GM12874 (cell line): ENCODE measurements at regions not wholly inside any gene's neighbourhood (a gene's known extent, or its start where the extent isn't known, plus 50 kb on each side); places are given as distances from the start of the nearest gene placed in this dataset.

Experiments
- TF ChIP-seq, protein P1 (sequence below): IDR thresholded peaks from 2 replicates; pipeline ENCODE4 v1.5.1; 2011; ENCODE audit warnings: low read depth, mild to moderate bottlenecking, control low read depth, low read length, moderate library complexity; ENCODE audit not compliant: insufficient read depth

DNA sequence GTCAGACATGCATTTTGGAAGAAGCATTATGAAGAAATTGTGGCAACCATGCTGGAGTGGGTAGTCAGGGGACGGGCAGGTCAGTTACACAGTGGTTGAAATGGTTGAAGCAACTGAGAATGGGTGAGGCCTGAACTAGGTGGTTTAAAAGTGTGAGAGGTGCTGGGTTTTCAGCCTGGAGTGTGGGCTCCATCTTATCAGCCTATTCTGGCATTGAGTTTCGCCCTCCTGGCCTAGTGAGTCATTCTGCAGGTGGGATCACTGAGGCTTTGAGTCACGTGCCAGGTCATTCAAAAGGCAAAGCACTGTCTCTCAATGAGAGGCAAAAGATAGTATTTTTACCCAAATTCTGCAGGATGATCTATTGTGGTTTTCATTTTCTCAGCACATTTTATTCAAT is 181.9 kb upstream of the CHD6 start:
- TF ChIP-seq, protein P1, sequence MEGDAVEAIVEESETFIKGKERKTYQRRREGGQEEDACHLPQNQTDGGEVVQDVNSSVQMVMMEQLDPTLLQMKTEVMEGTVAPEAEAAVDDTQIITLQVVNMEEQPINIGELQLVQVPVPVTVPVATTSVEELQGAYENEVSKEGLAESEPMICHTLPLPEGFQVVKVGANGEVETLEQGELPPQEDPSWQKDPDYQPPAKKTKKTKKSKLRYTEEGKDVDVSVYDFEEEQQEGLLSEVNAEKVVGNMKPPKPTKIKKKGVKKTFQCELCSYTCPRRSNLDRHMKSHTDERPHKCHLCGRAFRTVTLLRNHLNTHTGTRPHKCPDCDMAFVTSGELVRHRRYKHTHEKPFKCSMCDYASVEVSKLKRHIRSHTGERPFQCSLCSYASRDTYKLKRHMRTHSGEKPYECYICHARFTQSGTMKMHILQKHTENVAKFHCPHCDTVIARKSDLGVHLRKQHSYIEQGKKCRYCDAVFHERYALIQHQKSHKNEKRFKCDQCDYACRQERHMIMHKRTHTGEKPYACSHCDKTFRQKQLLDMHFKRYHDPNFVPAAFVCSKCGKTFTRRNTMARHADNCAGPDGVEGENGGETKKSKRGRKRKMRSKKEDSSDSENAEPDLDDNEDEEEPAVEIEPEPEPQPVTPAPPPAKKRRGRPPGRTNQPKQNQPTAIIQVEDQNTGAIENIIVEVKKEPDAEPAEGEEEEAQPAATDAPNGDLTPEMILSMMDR: no peak

DNA sequence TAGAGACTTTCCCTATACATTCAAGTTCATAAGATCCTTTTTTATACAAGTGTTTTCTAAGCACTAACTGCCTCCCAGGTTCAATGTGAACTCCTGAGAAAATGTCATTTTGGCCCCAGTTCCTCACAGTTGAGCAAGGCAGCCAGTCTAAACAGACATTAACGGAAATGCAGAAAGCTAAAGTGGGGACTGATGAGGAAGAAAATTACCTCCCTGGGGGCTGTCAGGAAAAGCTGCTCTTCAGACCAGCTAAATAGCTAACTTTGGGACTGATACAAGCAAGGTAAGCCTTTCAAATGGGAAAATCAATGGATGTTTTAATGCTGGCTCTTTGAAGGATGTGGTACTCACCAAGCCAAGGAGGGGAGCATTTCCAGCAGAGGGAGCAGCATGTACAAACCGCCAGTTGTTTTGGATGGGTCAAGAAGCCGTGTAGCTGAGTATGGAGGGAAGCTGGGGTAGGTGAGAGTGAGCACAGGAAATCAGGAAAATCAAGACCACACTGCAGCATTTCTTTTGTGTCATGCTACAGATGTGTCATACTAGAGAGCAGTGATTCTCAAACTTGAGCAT is 180.8 kb upstream of the CHD6 start:
- TF ChIP-seq, protein P1: no peak

DNA sequence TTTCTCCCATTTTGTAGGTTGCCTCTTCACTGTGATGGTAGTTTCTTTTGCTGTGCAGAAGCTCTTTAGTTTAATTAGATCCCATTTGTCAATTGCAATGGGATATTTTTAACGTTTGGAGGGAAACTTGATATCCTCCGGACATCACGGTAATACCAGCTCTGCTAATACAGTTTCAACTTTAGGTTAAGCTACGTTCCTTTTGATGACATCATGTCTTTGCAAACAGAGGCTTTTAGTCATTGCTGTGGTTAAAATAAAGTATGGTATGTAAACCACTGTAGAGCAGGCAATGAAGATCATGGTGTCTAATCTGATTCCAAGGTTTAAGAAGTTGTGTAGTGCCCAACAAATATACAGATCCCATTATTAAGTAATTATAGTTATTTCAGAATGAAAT is 168.0 kb upstream of the CHD6 start:
- TF ChIP-seq, protein P1: no peak

DNA sequence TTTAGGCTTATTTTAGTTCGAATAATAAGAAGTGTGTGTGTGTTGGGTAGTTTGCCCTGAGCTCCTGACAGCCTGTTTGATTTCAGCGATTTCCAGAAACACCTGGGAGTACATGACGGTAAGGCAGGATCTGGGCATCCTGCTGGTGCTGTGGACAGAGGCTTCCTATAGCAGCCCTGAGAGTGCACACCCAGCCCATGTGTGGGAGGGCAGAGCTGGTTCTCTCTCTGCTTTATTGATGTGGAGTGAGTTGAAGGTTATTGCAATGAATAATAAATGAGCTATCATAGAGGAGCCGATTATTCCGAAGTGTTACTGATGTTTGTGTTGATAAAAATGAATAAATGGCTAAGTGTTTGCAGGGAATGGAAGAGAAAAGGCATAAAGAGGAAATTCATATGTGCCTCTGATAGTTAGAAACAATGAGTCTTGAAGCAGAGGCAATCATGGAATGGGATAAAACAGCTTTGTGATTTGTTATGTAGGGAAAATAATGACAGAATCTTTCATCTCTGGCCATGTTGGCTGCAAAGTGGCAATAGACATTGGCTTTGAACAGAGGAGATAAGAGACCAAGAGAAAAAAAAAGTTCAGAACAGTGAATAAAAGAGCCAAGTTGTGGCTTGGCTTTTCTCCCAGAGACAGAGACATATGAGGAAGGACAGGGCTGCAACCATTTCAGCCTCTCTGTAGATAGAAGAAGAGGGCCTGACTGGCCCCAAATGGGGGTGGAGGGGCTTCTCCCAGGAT is 166.2 kb upstream of the CHD6 start:
- TF ChIP-seq, protein P1: no peak

DNA sequence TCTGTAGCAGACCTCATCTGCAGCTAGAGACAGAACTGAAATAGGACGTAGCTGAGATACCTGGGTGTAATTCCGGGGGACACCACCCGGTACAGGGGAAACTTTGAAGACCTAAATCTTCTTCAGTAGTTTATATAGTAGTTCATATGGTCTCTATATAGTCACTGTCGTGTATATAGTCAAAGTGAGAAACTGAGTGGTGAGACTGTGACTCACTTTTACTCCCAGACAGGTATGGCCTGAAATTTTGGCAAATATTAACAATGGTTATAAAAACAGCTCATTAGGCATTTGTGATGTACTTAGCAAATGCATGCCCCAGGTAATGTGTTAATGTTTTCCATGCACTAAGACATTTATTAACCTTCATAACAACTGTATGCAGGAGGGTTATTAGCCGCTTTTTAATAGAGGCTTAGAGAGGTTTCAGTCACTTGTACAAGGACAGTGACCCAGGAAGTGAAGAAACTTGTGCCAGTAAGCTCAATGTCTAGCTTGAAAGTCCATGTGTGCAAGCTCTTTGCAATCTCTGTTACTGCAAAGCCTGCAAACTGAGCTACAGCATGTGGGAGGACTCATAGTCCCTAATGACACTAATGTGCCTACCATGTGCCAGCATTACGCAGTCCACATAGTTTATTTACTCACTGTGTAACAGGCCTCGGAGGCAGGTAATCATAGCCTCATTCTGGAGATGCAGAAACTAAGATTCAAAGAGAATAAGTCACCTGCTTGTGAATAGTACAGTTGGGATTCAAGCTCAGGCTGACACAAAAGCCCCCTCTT is 165.4 kb upstream of the CHD6 start:
- TF ChIP-seq, protein P1: no peak

DNA sequence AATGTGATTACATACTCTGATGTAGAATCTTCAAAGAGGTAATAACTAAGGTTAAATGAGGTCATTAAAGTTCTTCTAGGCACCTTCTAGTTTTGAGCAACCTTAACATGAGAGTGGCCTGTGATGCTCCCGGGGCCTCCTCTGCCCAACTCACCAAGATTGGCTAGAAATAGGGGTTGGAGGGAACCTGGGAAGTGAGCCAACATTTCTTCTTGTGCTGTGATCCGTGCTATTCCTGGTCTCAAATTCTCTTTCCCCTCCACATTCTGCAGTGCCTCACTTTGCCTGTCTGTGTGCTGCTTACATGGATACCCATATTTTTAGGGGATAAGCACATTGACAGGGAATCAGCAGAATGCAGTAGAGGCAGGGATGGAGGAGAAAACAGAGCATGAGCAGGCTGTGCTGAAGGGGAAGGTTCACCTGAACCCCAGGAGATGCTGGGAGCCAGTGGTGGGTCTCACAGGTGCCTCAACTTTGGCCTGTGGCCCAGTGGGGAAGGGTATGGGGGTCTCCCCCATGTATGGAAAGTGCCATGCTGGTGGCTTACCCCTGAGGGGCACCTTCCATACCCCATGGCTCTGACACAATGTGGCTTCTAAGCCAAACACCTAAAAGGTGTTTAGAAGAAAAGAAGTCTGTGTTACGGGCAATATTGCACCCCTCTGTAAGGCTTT is 164.7 kb upstream of the CHD6 start:
- TF ChIP-seq, protein P1: no peak

DNA sequence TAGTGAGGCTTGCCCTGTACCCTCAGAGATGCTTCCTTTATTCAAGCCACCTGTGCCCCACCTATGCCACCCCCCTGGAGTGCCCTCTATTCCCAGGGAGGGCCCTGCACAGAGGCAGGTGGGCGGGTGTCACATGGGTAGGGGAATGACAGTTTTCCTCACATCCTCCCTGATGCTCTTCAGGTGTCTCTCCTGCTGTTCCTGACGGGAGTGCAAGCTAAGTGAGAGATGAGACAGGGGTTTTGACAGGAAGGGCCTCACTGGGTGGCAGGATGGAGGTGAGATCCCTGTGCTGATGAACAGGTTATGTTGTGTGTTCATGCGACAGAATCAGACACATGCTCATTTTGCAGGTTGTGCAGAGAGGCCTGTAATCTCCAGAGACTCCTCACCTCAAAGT is 164.1 kb upstream of the CHD6 start:
- TF ChIP-seq, protein P1: no peak
